Breast epithelium (tissue), 3 donors: ENCODE measurements at regions not wholly inside any gene's neighbourhood (a gene's known extent, or its start where the extent isn't known, plus 50 kb on each side); places are given as distances from the start of the nearest gene placed in this dataset.

Source experiments
- CTCF ChIP-seq, 3 donors: fragments of 450-650 bp; IDR thresholded peaks; one replicate each; pipeline ENCODE4 v1.5.1; 2016 to 2017; ENCODE audit warnings: antibody characterized with exemption in 3 of 3, mild to moderate bottlenecking in 3 of 3, moderate library complexity in 3 of 3
- POLR2A ChIP-seq: fragments of 450-650 bp; IDR thresholded peaks from one replicate; pipeline ENCODE4 v1.6.1; 2016; ENCODE audit warnings: antibody characterized with exemption, mild to moderate bottlenecking, moderate library complexity
- POLR2AphosphoS5 ChIP-seq, 3 donors: sonication (generic); formaldehyde crosslinking; IDR thresholded peaks; one replicate each; pipeline ENCODE4 v1.6.1; 2017; ENCODE audit warnings: antibody characterized with exemption in 3 of 3

GRCh38 chr14:31951638-31951964 lies 125.5 kb upstream of the ARHGAP5 start:
- TF ChIP-seq POLR2A (no peak), CTCF (IDR thresholded peaks at IDR 0.05) (no peak), POLR2AphosphoS5 (IDR thresholded peaks at IDR 0.05) (no peak)
